OCI-LY7 (cell line): ENCODE measurements at regions not wholly inside any gene's neighbourhood (a gene's known extent, or its start where the extent isn't known, plus 50 kb on each side); places are given as distances from the start of the nearest gene placed in this dataset.

Experiments
- EZH2phosphoT487 ChIP-seq: fragments of 200-600 bp; sonication (generic); IDR thresholded peaks from 2 replicates; pipeline ENCODE4 v1.6.1; 2018; ENCODE audit warnings: low read depth, borderline replicate concordance, mild to moderate bottlenecking, mixed run types, antibody characterized with exemption, low read length, moderate library complexity, mixed read lengths
- TF ChIP-seq, protein P1 (sequence below): fragments of 200-600 bp; sonication (generic); conservative IDR thresholded peaks from 2 replicates; pipeline ENCODE4 v1.5.1; 2014; ENCODE audit warnings: mild to moderate bottlenecking, antibody characterized with exemption, low read length, moderate library complexity, mixed read lengths

DNA sequence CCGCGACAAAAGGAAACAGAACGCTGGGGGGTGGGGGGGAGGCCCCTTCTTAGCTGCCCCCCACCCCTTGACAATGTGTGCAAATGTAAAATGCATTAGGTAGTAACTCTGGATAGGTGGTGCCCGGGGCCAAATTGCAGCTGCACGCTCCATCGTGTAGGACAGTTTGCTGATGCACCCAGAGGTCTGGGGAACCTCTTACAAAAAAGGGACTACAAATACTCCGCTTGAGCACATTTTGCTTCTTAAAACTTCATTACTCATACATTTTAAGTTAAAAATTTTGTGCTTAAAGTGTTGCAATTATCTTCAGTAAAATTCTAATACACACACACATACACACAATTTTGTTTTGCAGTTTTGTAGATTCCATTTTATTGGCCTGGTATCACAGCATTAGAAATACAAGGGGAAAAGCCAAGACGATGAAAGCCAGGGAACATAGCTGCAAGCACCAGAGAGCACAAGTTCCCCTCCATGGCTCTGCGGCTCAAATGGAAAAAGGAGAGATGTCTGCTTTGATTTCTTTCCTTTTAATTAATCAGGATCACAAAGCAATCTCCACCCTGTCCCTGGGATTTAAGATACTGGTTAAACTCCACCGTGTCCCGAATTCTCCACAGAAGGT lies 582.1 kb downstream of the ZEB2 start:
- TF ChIP-seq, protein P1, sequence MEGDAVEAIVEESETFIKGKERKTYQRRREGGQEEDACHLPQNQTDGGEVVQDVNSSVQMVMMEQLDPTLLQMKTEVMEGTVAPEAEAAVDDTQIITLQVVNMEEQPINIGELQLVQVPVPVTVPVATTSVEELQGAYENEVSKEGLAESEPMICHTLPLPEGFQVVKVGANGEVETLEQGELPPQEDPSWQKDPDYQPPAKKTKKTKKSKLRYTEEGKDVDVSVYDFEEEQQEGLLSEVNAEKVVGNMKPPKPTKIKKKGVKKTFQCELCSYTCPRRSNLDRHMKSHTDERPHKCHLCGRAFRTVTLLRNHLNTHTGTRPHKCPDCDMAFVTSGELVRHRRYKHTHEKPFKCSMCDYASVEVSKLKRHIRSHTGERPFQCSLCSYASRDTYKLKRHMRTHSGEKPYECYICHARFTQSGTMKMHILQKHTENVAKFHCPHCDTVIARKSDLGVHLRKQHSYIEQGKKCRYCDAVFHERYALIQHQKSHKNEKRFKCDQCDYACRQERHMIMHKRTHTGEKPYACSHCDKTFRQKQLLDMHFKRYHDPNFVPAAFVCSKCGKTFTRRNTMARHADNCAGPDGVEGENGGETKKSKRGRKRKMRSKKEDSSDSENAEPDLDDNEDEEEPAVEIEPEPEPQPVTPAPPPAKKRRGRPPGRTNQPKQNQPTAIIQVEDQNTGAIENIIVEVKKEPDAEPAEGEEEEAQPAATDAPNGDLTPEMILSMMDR = no peak
- no peak for TF ChIP-seq EZH2phosphoT487
